Transverse colon (tissue), 4 donors: ENCODE measurements at regions not wholly inside any gene's neighbourhood (a gene's known extent, or its start where the extent isn't known, plus 50 kb on each side); places are given as distances from the start of the nearest gene placed in this dataset.

Experiments
- DNase-seq: peaks from one replicate; pipeline ENCODE4 v3.0.0-alpha.2; 2019
- H3K27ac ChIP-seq, 4 donors: fragments of 200-600 bp; sonication (generic); 2 replicates each; pipeline ENCODE4 v1.5.1; 2016 to 2018; ENCODE audit warnings: inconsistent platforms in 4 of 4
- H3K27me3 ChIP-seq: fragments of 200-600 bp; sonication (generic); 2 replicates; pipeline ENCODE4 v1.5.1; 2017; ENCODE audit warnings: inconsistent platforms
- H3K36me3 ChIP-seq, 4 donors: fragments of 200-600 bp; sonication (generic); 2 replicates each; pipeline ENCODE4 v1.5.1; 2017 to 2019; ENCODE audit warnings: inconsistent platforms in 4 of 4
- H3K4me1 ChIP-seq, 4 donors: fragments of 200-600 bp; sonication (generic); 2 replicates each; pipeline ENCODE4 v1.5.1; 2017 to 2020; ENCODE audit warnings: inconsistent platforms in 4 of 4
- H3K4me3 ChIP-seq, 4 donors: fragments of 200-600 bp; sonication (generic); 1 replicate in 1 of 4; 2 replicates in 3 of 4; pipeline versions ENCODE4 v1.5.1 to v1.6.1; 2017 to 2019; ENCODE audit warnings: inconsistent platforms in 4 of 4
- H3K9me3 ChIP-seq, 2 donors: fragments of 200-600 bp; sonication (generic); 2 replicates each; pipeline ENCODE4 v1.5.1; 2017 to 2019; ENCODE audit warnings: inconsistent platforms in 2 of 2
- EP300 ChIP-seq: sonication (generic); formaldehyde crosslinking; IDR thresholded peaks from one replicate; pipeline ENCODE4 v1.6.1; 2017; ENCODE audit warnings: antibody characterized with exemption, low read depth
- POLR2A ChIP-seq: fragments of 450-650 bp; IDR thresholded peaks from one replicate; pipeline ENCODE4 v1.6.1; 2016; ENCODE audit warnings: antibody characterized with exemption, mild to moderate bottlenecking, moderate library complexity
- POLR2AphosphoS5 ChIP-seq, 3 donors: sonication (generic); formaldehyde crosslinking; IDR thresholded peaks; one replicate each; pipeline ENCODE4 v1.6.1; 2016; ENCODE audit warnings: antibody characterized with exemption in 3 of 3
- WGBS, 2 donors: methylation state at CpG; one replicate each; pipeline ENCODE4 v1.1.5; 2018; ENCODE audit warnings: low coverage in 1 of 2; 5-methylcytosine and 5-hydroxymethylcytosine counted together
- in situ Hi-C, 4 donors: fragments of 200-750 bp; cut with MboI; loops; one replicate each; pipeline versions ENCODE4 v1.15.0 to v1.15.1; 2017; ENCODE audit warnings: low sequenced_read_pairs in 3 of 4, low pct_ligation_motif_present in 1 of 4, low pct_unique_long_range_greater_than_20kb in 1 of 4
- intact Hi-C: fragments of 100-400 bp; cut with DNase I; formaldehyde crosslinking; loops from one replicate; pipeline ENCODE4 v1.15.1; 2023; ENCODE audit warnings: low total_unique reads
- TF ChIP-seq, protein P1 (sequence below), 5 experiments: fragments of 200-600 bp in 3 of 5; fragments of 450-650 bp in 2 of 5; sonication (generic) in 3 of 5; IDR thresholded peaks; 1 replicate in 2 of 5; 2 replicates in 3 of 5; pipeline ENCODE4 v1.5.1; 2016 to 2017; ENCODE audit warnings: antibody characterized with exemption in 5 of 5, inconsistent platforms in 3 of 5, mild to moderate bottlenecking in 2 of 5, moderate library complexity in 1 of 5

DNA sequence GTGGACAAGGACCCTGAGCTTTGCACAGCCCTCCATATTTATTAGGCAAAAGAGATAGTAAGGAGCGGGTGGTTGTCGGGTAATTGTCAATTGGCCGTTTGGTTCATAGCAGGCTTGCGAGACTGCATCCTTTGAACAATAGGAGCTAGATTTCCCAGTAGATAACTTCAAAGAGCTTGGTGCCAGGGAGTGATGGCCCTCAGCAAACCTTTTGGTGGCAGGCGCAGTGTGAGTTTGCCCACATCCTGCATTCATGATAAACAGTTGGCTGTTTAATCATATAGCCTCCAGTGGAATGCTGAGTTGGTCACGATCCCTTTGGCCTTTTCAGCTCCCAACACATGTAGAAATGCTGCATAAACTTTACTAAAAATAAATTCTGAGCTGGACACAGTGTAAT is 156.9 kb downstream of the AKR1D1 start:
- H3K4me3 ChIP-seq = no peak overlapping the region
- in situ Hi-C loops = no loop called here
- no peaks in the 10 kb centered on the region for H3K4me1 ChIP-seq
- H3K27me3 ChIP-seq = no peaks in the 10 kb centered on the region
- DNase-seq = no peak
- H3K27ac ChIP-seq = no peak overlapping the region
- H3K9me3 ChIP-seq = no peaks in the 10 kb centered on the region
- no peaks in the 10 kb centered on the region for H3K36me3 ChIP-seq
- WGBS, 2 donors = 84 to 90% methylated on average over 2 to 6 of the region's 6 CpGs
- TF ChIP-seq POLR2AphosphoS5 (IDR thresholded peaks at IDR 0.05) (no peak), EP300 (no peak)
- TF ChIP-seq, protein P1, sequence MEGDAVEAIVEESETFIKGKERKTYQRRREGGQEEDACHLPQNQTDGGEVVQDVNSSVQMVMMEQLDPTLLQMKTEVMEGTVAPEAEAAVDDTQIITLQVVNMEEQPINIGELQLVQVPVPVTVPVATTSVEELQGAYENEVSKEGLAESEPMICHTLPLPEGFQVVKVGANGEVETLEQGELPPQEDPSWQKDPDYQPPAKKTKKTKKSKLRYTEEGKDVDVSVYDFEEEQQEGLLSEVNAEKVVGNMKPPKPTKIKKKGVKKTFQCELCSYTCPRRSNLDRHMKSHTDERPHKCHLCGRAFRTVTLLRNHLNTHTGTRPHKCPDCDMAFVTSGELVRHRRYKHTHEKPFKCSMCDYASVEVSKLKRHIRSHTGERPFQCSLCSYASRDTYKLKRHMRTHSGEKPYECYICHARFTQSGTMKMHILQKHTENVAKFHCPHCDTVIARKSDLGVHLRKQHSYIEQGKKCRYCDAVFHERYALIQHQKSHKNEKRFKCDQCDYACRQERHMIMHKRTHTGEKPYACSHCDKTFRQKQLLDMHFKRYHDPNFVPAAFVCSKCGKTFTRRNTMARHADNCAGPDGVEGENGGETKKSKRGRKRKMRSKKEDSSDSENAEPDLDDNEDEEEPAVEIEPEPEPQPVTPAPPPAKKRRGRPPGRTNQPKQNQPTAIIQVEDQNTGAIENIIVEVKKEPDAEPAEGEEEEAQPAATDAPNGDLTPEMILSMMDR (IDR thresholded peaks at IDR 0.05) = no peak
- intact Hi-C loops = loop anchor here (1.0 kb wide), 1 partner anchor 18 kb away; no protein-coding TSS in a partner anchor

DNA sequence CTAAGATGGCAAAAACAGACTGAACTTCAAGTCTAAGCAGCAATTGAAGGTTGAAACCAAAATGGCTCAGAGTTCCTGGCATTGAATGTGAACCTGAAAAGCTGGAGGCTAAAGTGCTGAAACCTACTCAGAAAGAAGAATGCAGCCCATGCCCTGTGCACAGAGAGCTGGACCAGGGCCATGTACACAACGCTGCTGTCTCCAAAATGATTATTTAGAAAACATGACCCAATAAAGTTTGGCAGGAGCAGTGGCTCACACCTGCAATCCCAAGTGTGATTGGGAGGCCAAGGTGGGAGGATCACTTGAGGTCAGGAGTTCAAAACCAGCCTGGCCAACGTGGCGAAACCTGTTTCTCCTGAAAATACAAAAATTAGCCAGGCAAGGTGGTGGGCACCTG is 158.9 kb downstream of the AKR1D1 start:
- WGBS, 2 donors = 50 to 60% methylated on average over 3 of the region's 3 CpGs
- Histone ChIP-seq H3K27ac (no peak overlapping the region), H3K4me3 (no peak overlapping the region), H3K9me3 (no peaks in the 10 kb centered on the region), H3K4me1 (no peaks in the 10 kb centered on the region), H3K36me3 (no peaks in the 10 kb centered on the region), H3K27me3 (no peaks in the 10 kb centered on the region)
- in situ Hi-C loops = no loop called here
- intact Hi-C loops = no loop called here
- DNase-seq = no peak
- no peak for TF ChIP-seq POLR2A
- TF ChIP-seq EP300 = no peak
- TF ChIP-seq, protein P1 (IDR thresholded peaks at IDR 0.05) = no peak
- TF ChIP-seq POLR2AphosphoS5 (IDR thresholded peaks at IDR 0.05) = no peak

DNA sequence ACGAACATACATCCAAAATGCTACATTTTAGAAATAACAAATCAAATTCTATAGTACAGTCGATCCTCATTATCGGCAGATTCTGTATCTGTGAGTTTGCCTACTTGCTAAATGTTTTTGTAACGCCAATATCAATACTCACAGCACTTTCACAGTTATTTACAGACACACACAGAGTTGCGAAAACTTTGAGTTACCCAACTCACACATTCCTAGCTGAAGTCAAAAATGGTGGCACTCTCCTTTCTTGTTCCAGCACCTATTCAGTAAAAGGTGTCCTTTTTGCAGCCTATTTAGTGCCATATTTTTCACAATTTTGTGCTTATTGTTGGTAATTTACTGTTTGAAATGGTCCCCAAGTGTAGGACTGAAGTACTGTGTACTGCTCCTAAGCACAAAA is 161.7 kb downstream of the AKR1D1 start:
- in situ Hi-C loops = no loop called here
- no peak for DNase-seq
- H3K9me3 ChIP-seq = no peaks in the 10 kb centered on the region
- intact Hi-C loops = no loop called here
- H3K36me3 ChIP-seq = no peaks in the 10 kb centered on the region
- no peak overlapping the region for H3K27ac ChIP-seq
- TF ChIP-seq POLR2A (no peak), EP300 (no peak), POLR2AphosphoS5 (IDR thresholded peaks at IDR 0.05) (no peak)
- TF ChIP-seq, protein P1 (IDR thresholded peaks at IDR 0.05) = no peak
- H3K4me1 ChIP-seq = no peaks in the 10 kb centered on the region
- 84 to 91% methylated on average over 5 of the region's 5 CpGs for WGBS, 2 donors
- no peak overlapping the region for H3K4me3 ChIP-seq
- H3K27me3 ChIP-seq = no peaks in the 10 kb centered on the region

DNA sequence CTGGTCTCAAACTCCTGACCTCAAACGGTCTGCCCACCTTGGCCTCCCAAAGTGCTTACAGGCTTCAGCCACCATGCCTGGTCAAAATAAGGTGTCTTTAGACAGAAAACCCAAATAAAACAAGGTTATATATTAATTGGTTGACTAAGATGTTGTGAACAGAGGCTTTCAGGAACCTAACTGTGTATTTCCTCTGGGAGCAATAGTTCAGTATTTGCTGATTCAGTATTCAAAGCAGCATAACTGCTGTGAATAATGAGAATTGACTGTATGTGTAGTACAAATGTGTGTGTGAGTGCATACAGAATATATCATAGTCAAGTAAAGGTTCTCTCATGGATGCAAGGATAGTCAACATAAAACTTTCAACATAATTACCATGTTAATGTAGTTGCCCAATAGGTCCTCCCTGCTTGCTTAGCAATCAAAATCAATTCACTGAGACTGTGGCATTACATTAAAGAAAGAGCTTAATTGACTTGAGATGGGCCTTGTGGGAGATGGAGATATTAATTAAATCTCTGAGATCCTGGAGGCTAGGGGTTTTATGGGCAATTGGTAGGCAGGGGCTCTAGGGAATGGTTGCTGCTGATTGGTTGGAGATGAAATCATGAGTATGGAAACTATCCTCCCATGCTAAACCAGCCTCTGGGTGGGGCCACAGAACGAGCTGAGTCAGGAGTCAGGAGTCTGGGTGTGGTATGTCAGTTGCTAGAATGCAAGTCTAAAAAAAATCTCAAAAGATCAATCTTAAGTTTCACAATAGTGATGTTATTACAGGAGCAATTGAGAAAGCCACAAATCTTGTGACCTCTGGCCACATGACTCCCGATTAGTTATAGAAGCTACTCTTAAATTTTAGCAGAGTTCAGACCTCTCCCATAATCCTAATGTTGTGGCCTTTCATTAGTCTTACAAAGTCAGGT is 162.7 kb downstream of the AKR1D1 start:
- Histone ChIP-seq H3K9me3 (no peaks in the 10 kb centered on the region), H3K27ac (no peak overlapping the region), H3K4me1 (no peaks in the 10 kb centered on the region), H3K27me3 (no peaks in the 10 kb centered on the region), H3K4me3 (no peak overlapping the region), H3K36me3 (no peaks in the 10 kb centered on the region)
- intact Hi-C loops (no loop called here), in situ Hi-C loops (no loop called here)
- TF ChIP-seq POLR2A (no peak), POLR2AphosphoS5 (IDR thresholded peaks at IDR 0.05) (no peak)
- TF ChIP-seq, protein P1 (IDR thresholded peaks at IDR 0.05) = no peak
- WGBS, 2 donors = 29 to 45% methylated on average over 1 to 3 of the region's 3 CpGs
- DNase-seq = no peak
